RWPE1 (cell line): ENCODE measurements at regions not wholly inside any gene's neighbourhood (a gene's known extent, or its start where the extent isn't known, plus 50 kb on each side); places are given as distances from the start of the nearest gene placed in this dataset.

Source experiments
- CTCF ChIA-PET: fragments of 350-600 bp; sonication (Branson Sonifier 250); formaldehyde crosslinking; extraction: SDS; loops from one replicate; lab custom pipeline; 2021; lab: Yijun Ruan, JAX
- POLR2A ChIA-PET: fragments of 400-600 bp; formaldehyde crosslinking; extraction: SDS; loops from one replicate; lab custom pipeline; 2020; ENCODE audit warnings: antibody characterized with exemption; ENCODE audit not compliant: low non-redundant PET; lab: Yijun Ruan, JAX
- DNase-seq: peaks from one replicate; pipeline ENCODE4 v3.0.0; 2012; ENCODE audit warnings: low spot score
- H3K27ac ChIP-seq: fragments of 450-650 bp; 2 replicates; pipeline ENCODE4 v1.5.1; 2017
- CTCF ChIP-seq: fragments of 450-650 bp; conservative IDR thresholded peaks from 2 replicates; pipeline ENCODE4 v1.5.1; 2017; ENCODE audit warnings: low read depth, mild to moderate bottlenecking

DNA sequence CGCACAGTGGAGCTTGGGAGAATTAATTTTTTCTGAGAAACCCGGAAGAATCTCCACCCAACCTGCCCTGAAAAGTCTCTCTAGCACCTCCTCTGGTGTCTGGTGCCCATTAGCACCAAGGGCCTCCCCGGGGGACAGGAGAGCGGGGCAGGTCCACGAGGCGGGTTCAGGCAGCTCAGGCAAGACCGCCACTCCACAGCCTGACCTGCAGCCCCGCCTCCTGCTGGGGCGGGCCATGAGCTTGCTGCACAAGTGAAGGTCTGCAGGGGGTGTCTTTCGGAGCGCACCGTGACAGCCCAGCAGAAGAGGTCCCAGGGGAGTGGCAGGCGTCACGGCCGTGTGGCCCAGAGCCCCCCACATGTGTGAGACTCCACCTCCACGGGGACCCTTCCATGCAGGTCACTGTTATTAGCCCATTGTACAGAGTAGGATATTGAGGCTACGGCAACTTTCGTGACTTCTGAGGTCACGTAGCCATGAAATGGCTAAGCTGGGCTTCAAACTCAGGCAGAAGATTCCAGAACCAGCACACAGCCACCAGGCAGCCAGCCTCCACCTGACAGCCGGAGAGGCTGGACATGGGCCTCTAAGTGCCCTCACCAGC lies 63.9 kb upstream of the SLCO4A1 start:
- DNase-seq = no peak
- H3K27ac ChIP-seq = no peak overlapping the region
- no peak for TF ChIP-seq CTCF
- ChIA-PET POLR2A (no interaction called here), CTCF (interaction anchor here (0.5 to 0.7 kb wide), 3 partner anchors 10 to 256 kb away, joined by 3 read pairs; no protein-coding TSS in a partner anchor)

GRCh38 chr20:62580052-62580451 lies 62.3 kb upstream of the SLCO4A1 start:
- CTCF ChIA-PET = no interaction called here
- TF ChIP-seq CTCF = no peak
- DNase-seq = no peak
- POLR2A ChIA-PET = no interaction called here
- no peak overlapping the region for H3K27ac ChIP-seq

GRCh38 chr20:62580733-62581132 lies 61.6 kb upstream of the SLCO4A1 start:
- TF ChIP-seq CTCF = no peak
- no peak overlapping the region for H3K27ac ChIP-seq
- POLR2A ChIA-PET = no interaction called here
- no peak for DNase-seq
- CTCF ChIA-PET = interaction anchor here (2.0 kb wide), 1 partner anchor 36 kb away, joined by 5 read pairs; no protein-coding TSS in a partner anchor

GRCh38 chr20:62581308-62581707 lies 61.0 kb upstream of the SLCO4A1 start:
- TF ChIP-seq CTCF = no peak
- ChIA-PET CTCF (interaction anchor here (0.6 to 2.0 kb wide), 2 partner anchors 35 to 396 kb away, joined by 3 to 5 read pairs; no protein-coding TSS in a partner anchor), POLR2A (no interaction called here)
- no peak for DNase-seq
- H3K27ac ChIP-seq = no peak overlapping the region

DNA sequence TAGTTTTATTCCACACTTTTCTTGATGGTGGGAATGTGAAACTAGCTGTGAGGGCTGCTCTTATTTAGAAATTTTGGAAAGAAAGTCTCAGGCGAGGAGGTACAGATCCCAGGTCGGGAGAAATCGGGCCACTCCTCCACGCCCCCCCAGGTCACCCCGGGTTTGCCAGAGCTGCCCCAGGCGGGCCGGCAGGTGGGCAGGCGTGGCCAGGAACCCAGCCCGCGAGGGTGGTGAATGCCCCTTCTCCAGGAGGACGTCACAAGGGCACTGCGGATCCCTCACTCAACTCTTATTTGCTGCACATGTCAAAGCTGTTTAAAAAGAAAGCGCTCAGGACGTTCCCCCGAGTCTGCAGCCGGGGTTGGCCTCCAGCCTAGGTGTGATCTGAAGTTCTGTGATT lies 60.5 kb upstream of the SLCO4A1 start:
- H3K27ac ChIP-seq = no peak overlapping the region
- ChIA-PET CTCF (interaction anchor here (0.6 to 2.0 kb wide), 3 partner anchors 28 to 396 kb away, joined by 3 to 5 read pairs (median 4); no protein-coding TSS in a partner anchor), POLR2A (no interaction called here)
- TF ChIP-seq CTCF = no peak
- DNase-seq = no peak

DNA sequence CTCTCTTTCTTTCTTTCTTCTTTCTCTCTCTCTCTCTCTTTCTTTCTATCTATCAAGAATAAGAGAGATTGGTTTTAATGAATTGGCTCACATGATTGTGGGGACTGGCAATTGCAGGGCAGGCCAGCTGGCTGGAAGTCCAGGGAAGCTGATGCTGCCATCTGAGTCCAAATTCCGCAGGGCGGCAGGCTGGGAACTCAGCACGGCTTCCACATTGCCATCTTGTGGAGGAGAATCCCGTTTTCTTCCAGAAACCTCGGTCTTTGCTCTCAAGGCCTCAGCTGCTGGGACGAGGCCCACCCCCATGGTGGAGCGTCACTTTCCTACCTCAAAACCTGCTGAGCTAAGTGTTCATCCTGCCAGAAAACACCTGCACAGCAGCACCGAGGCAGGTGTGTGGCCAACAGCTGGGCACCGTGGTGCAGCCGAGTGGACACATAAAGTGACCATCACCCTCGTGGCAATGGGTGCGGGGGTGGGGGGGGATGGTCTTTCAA lies 58.8 kb upstream of the SLCO4A1 start:
- no peak for TF ChIP-seq CTCF
- DNase-seq = no peak
- H3K27ac ChIP-seq = no peak overlapping the region
- CTCF ChIA-PET = interaction anchor here (0.6 to 1.6 kb wide), 9 partner anchors 15 to 205 kb away, joined by 3 to 11 read pairs (median 3); no protein-coding TSS in a partner anchor
- POLR2A ChIA-PET = no interaction called here
